Activated CD4-positive, alpha-beta T cell treated with anti-CD3 and anti-CD28 coated beads for 4 hours (primary cell): ENCODE measurements at regions not wholly inside any gene's neighbourhood (a gene's known extent, or its start where the extent isn't known, plus 50 kb on each side); places are given as distances from the start of the nearest gene placed in this dataset.
A peak's percentile ranks its signal among the peaks of the same experiment; 100 is the strongest.
"Not testable (repeated sequence)": the region's sequence is repeated elsewhere in the genome, so short reads cannot be mapped to it uniquely, and the experiment has no call there.

Experiments used
- DNase-seq, 2 donors: peaks; one replicate each; pipeline ENCODE4 v3.0.0-alpha.2; 2020

DNA sequence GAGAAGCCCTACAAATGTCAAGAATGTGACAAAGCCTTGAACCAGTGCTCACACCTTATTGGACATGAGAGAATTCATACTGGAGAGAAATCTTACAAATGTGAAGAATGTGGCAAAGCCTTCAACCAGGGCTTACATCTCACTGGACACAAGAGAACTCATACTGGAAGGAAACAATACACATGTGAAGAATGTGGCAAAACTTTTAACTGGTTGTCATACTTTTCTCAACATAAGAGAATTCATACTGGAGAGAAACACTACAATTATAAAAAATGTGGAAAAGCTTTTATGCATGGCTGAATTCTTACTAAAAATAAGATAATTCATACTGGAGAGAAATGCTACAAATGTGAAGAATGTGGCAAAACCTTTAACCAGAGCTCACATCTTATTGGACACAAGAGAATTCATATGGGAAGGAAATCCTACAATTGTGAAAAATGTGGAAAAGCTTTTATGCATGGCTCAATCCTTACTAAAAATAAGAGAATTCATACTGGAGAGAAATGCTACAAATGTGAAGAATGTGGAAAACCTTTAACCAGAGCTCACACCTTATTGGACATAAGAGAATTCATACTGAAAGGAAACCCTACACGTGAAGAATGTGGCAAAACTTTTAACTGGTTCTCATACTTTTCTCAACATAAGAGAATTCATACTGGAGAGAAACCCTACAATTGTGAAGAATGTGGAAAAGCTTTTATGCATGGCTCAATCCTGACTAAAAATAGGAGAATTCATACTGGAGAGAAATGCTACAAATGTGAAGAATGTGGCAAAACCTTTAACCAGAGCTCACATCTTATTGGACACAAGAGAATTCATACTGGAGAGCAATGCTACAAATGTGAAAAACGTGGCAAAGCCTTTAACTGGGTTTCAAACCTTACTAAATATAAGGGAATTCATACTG lies 350.6 kb upstream of the NUPR2 start:
- DNase-seq: not testable (repeated sequence)

DNA sequence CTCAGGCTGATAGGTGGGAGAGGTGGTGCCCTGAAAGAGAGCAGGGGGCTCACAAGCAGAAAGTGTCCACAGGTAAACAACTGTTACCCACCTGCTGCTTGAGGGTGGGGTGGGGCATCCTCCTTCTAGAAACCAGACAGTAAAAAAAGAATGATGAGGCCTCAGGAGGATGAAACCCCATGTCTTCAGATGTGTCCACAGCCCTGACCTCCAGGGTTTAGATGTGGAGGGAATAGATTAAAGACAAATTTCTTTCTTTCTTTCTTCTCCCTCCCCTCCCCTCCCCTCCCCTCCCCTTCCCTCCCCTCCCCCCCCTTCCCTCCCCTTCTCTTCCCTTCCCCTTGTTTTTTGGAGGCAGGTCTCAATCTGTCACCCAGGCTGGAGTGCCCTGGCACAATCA lies 333.5 kb upstream of the NUPR2 start:
- no peak for DNase-seq

DNA sequence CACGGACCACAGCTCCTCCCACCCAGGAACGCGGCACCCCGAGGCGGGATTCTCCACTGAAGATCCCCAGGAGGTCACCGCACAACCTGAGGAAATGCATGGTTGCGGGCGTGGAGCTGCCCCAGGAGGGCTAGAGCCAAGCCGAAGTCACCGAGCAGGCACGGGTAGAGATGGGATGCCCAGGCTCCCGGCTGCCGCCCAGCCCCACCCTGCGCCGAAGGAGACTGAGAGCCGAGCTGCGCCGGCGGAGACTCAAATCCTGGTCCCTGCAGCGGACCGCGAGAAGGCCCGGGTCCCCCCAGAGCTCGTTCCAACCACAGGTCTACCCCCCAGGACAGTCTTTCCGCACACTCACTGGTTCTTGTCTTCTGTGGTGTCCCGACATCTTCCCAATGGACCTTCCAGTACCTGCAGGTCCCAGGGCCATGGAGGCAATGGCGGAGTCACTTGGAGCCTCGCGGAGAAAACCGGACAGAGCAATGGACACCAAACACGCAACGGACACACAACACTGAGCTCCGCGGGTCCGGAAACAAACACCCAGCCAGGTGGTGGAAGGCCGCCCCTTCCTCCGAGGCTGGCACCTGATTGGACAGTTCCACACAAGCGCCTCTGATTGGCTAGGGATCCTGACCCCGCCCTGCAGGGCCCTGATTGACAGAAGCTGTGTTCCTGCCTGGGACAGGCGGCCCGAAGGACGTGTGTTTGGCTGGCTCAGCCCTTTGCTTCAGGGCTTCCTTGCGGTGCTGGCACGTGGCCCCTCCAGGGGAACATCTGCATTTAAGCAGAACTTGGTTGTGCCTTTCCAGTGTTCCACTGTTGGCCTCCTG lies 331.9 kb upstream of the NUPR2 start:
- DNase-seq: no peak

DNA sequence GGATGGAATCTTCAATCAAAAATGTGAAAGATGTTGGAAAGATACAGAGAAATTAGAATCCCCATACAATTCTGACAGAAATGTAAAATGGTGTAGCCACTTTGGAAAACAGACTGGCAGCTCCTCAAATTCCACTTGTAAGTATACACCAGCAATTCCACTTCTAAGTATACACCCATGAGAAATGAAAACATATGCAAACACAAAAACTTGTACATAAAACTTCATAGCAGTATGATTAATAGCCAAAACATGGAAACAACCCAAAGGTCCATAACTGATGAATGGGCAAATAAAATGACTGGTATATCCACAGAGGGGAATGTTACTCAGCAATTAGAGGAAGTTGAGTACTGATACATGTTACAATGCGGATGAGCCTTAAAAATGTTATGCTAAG lies 304.3 kb upstream of the NUPR2 start:
- DNase-seq: not testable (repeated sequence)

DNA sequence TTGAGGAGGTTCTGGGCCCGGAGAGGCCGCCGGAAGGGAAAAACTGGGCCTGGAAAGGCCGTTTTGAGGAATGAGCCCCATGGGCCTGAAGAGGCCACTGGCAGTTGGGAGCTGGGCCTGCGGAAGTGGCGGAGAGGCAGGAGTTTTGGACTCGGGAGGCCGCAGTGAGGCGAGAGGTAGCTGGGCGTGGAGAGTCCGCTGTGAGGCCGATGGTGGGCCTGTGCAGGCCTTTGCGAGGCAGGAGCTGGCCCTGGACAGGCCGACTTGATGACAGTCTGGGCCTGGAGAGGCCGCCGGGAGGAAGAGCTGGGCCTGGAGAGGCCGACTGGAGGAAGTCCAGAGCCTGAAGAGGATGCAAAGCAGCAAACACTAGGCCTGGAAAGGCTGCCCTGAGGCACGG lies 259.0 kb upstream of the NUPR2 start:
- no peak for DNase-seq

GRCh38 chr7:56374666-56375065 lies 258.4 kb upstream of the NUPR2 start:
- not testable (repeated sequence) for DNase-seq

DNA sequence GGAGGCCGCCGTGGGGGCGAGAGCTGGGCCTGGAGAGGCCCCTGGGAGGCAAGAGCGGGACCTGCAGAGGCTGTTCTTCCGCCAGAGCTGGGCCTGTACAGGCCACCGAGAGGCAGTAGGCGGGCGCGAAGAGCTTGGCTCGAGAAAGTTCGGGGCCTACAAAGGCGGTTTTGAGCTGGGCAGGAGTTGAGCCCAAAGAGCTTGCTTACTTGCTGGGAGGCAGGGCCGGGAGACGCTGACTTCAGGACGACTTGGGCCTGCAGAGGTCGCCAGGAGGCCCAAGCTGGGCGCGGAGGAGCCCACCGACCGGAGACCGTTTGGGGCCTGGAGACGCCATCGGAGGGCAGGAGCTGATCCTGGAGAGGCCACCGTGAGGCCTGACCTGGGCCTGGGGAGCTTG lies 257.1 kb upstream of the NUPR2 start:
- DNase-seq: peak; percentile 56 to 67

DNA sequence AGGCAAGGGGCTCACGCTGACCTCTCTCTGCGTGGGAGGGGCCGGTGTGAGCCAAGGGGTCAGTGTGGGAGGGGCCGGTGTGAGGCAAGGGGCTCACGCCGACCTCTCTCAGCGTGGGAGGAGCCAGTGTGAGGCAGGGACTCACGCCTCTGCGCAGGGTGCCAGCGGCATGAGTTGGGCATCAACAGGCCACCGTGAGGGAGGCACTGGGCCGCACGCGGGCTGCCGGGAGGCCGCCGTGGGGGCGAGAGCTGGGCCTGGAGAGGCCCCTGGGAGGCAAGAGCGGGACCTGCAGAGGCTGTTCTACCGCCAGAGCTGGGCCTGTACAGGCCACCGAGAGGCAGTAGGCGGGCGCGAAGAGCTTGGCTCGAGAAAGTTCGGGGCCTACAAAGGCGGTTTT lies 255.6 kb upstream of the NUPR2 start:
- DNase-seq: peak in 1 of 2 donors; percentile 38

GRCh38 chr7:56370208-56370872 lies 254.1 kb upstream of the NUPR2 start:
- DNase-seq: not testable (repeated sequence)

- DNase-seq: not testable (repeated sequence)
These were observed 251.7 kb upstream of the NUPR2 start for GRCh38 chr7:56367914-56368313.

GRCh38 chr7:56367411-56367810 lies 251.2 kb upstream of the NUPR2 start:
- not testable (repeated sequence) for DNase-seq

GRCh38 chr7:56366701-56367100 lies 250.5 kb upstream of the NUPR2 start:
- not testable (repeated sequence) for DNase-seq

DNA sequence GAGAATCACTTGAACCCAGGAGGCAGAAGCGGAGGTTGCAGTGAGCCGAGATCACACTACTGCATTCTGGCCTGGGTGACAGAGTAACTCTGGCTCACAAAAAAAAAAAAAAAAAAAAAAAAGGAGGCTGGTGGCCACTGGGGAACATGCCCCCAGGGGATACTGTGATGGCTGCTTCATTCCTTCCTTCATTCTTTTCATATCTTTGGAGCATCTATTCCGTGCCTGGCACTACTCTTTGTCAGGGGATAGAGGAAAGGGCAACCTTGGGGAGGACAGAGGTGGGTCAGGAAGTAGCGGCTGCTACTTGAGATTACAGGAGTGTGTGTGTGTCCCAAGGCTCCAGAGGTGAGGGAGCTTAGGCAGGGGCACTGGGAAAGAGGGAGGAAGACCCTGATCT lies 236.4 kb upstream of the NUPR2 start:
- not testable (repeated sequence) for DNase-seq

GRCh38 chr7:56351181-56351580 lies 235.0 kb upstream of the NUPR2 start:
- DNase-seq: not testable (repeated sequence)

DNA sequence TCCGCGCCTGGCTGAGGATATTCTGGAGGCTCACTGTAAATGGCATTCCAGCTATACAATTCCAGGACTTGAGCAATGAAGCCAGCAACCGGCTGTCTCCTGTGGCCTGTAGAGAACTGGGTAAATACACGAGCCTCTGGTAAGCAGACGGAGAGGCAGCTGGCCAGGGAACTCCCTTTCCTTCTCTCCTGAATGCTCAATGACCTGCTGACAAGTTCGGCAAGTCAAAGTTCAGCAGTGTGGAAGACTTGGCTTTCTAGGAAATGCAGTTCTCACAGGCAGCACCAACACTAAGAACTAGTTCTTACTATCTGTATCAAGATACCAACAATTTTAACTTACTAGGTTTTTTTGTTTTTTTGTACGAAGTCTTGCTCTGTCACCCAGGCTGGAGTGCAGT lies 232.1 kb upstream of the NUPR2 start:
- DNase-seq: not testable (repeated sequence)

GRCh38 chr7:56328327-56328726 lies 212.1 kb upstream of the NUPR2 start:
- DNase-seq: not testable (repeated sequence)

- DNase-seq: no peak
These were observed 174.3 kb upstream of the NUPR2 start for GRCh38 chr7:56290548-56290947.

DNA sequence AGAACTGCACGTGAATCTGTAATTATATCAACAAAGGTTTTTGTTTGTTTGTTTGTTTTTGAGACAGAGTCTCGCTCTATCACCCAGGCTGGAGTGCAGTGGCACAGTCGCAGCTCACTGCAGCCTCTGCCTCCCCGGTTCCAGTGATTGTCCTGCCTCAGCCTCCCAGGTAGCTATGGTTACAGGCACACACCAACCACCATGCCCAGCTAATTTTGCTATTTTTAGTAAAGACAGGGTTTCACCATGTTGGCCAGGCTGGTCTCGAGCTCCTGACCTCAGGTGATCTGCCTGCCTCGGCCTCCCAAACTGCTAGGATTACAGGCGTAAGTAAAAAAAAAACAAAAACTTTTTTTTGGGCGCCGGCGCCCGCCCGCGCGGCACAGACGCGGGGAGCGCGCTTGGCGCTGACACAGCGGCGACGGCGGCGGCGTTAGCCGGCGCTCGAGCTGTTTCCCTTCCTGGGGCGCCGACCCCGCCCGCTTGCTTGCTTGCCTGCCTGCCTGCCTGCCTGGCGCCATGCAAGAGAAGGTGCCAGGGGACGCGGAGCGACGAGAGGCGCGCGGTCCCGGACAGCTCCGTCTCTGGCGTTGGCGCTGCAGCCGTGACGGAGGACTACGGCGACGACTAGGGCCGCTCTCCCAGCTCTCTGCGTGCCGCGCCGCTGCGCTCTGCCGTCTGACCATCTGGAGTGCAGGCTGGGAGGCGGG lies 171.4 kb upstream of the NUPR2 start:
- DNase-seq: no peak

- no peak for DNase-seq
These were observed 139.9 kb upstream of the NUPR2 start for GRCh38 chr7:56256108-56256507.

DNA sequence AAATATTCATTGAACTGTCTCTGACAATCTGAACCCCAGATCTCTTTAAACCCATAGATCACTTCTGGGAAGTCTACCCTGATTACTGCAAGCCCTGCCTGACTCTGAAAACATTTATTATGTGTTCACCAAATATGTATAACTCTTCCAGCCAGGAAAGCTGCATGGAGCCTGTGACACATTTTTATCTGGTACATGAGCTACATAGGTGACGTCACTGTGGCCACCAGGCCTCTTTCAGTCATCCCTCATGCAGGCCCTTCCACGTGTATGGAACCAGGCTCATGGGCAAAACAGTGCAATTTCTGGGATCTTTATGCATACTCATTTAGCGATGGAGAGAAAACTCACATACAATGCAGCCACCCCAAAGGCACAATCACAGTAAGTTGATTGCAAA lies 133.9 kb upstream of the NUPR2 start:
- no peak for DNase-seq

GRCh38 chr7:56229631-56230030 lies 113.4 kb upstream of the NUPR2 start:
- DNase-seq: no peak

- DNase-seq: no peak
These were observed 106.6 kb upstream of the NUPR2 start for GRCh38 chr7:56222866-56223265.

- DNase-seq: no peak
These were observed 102.8 kb upstream of the NUPR2 start for GRCh38 chr7:56219017-56219416.
